ENCODE measurements at regions not wholly inside any gene's neighbourhood (a gene's known extent, or its start where the extent isn't known, plus 50 kb on each side); places are given as distances from the start of the nearest gene placed in this dataset.

- TF ChIP-seq CTCF (conservative IDR thresholded peaks at IDR 0.05) (no peak), ZFX (IDR thresholded peaks at IDR 0.05) (no peak)
These were observed 138.0 kb upstream of the USP9X start for GRCh38 chrX:40947276-40947675.

All from C4-2B (cell line).